GM19035 (cell line): ENCODE measurements at regions not wholly inside any gene's neighbourhood (a gene's known extent, or its start where the extent isn't known, plus 50 kb on each side); places are given as distances from the start of the nearest gene placed in this dataset.

ENCODE experiments used
- ATAC-seq: cut with Tn5 transposase; IDR thresholded peaks from one replicate; pipeline ENCODE4 v1.9.1; 2021; ENCODE audit not compliant: unreplicated experiment

- no peak for ATAC-seq
These were observed 251.1 kb downstream of the IPMK start for GRCh38 chr10:58016614-58017013.

- no peak for ATAC-seq
These were observed 253.3 kb downstream of the IPMK start for GRCh38 chr10:58014436-58014835.

- ATAC-seq = no peak
These were observed 254.3 kb downstream of the IPMK start for GRCh38 chr10:58013406-58013805.

GRCh38 chr10:58010073-58010702 is 257.5 kb downstream of the IPMK start:
- no peak for ATAC-seq

GRCh38 chr10:58003945-58004344 is 263.7 kb downstream of the IPMK start:
- no peak for ATAC-seq

GRCh38 chr10:58001159-58001558 is 266.5 kb downstream of the IPMK start:
- ATAC-seq = no peak

- ATAC-seq = no peak
These were observed 271.2 kb downstream of the IPMK start for GRCh38 chr10:57996536-57996935.

- no peak for ATAC-seq
These were observed 274.4 kb downstream of the IPMK start for GRCh38 chr10:57993302-57993701.

GRCh38 chr10:57992321-57993077 is 275.2 kb downstream of the IPMK start:
- ATAC-seq = no peak

GRCh38 chr10:57988964-57989363 is 278.7 kb downstream of the IPMK start:
- no peak for ATAC-seq

GRCh38 chr10:57987055-57987721 is 280.5 kb downstream of the IPMK start:
- no peak for ATAC-seq

GRCh38 chr10:57986422-57986821 is 281.3 kb downstream of the IPMK start:
- no peak for ATAC-seq

GRCh38 chr10:57983281-57983791 is 284.4 kb downstream of the IPMK start:
- ATAC-seq = no peak

- no peak for ATAC-seq
These were observed 285.6 kb downstream of the IPMK start for GRCh38 chr10:57982091-57982490.

- no peak for ATAC-seq
These were observed 287.7 kb downstream of the IPMK start for GRCh38 chr10:57979956-57980355.

GRCh38 chr10:57979491-57979890 is 288.2 kb downstream of the IPMK start:
- no peak for ATAC-seq

- ATAC-seq = no peak
These were observed 290.4 kb downstream of the IPMK start for GRCh38 chr10:57977262-57977661.

- ATAC-seq = no peak
These were observed 294.2 kb downstream of the IPMK start for GRCh38 chr10:57973451-57973850.

- no peak for ATAC-seq
These were observed 294.9 kb downstream of the IPMK start for GRCh38 chr10:57972783-57973182.

- ATAC-seq = no peak
These were observed 299.2 kb downstream of the IPMK start for GRCh38 chr10:57968328-57969016.

- ATAC-seq = no peak
These were observed 303.3 kb downstream of the IPMK start for GRCh38 chr10:57964351-57964750.
